B cell (primary cell): ENCODE measurements at regions not wholly inside any gene's neighbourhood (a gene's known extent, or its start where the extent isn't known, plus 50 kb on each side); places are given as distances from the start of the nearest gene placed in this dataset.

ENCODE experiments used
- ATAC-seq: fragments of 200-7000 bp; cut with Tn5 transposase; one replicate; pipeline ENCODE4 v1.10.0; 2021; ENCODE audit warnings: low read depth, mild to moderate bottlenecking, moderate number of reproducible peaks, moderate library complexity
- CTCF ChIA-PET: fragments of 350-600 bp; sonication (Branson Sonifier 250); formaldehyde crosslinking; loops from one replicate; lab custom pipeline; 2021; ENCODE audit warnings: antibody characterized with exemption, inconsistent platforms; lab: Charles Lee
- POLR2A ChIA-PET: fragments of 350-600 bp; sonication (Branson Sonifier 250); formaldehyde crosslinking; loops from one replicate; lab custom pipeline; 2021; ENCODE audit warnings: antibody characterized with exemption; lab: Charles Lee
- DNase-seq: peaks from one replicate; pipeline ENCODE4 v3.0.0; 2013
- H2AFZ ChIP-seq: 2 replicates; pipeline ENCODE4 v1.6.1; 2012; ENCODE audit warnings: mild to moderate bottlenecking, low read depth, low read length; ENCODE audit not compliant: insufficient read depth, poor library complexity, severe bottlenecking
- H3K27ac ChIP-seq, 2 donors: 1 replicate in 1 of 2; 2 replicates in 1 of 2; pipeline ENCODE4 v1.5.1; 2012 to 2013; ENCODE audit warnings: low read length in 2 of 2, mild to moderate bottlenecking in 2 of 2, moderate library complexity in 1 of 2
- H3K27me3 ChIP-seq, 4 experiments: fragments of 200-600 bp in 1 of 4; sonication (generic) in 1 of 4; replicated peaks in 1 of 4; 1 replicate in 2 of 4; 2 replicates in 2 of 4; pipeline versions ENCODE4 v1.6.1 to v1.7.0; 2013 to 2016; ENCODE audit warnings: low read length in 3 of 4, mild to moderate bottlenecking in 2 of 4, mixed read lengths in 1 of 4, moderate library complexity in 1 of 4; ENCODE audit not compliant: insufficient read depth in 4 of 4, control insufficient read depth in 3 of 4; ENCODE audit errors: control extremely low read depth in 1 of 4
- H3K36me3 ChIP-seq, 2 experiments: replicated peaks in 1 of 2; 1 replicate in 1 of 2; 2 replicates in 1 of 2; pipeline versions ENCODE4 v1.6.1 to v1.7.1; 2013; ENCODE audit warnings: low read length in 1 of 2; ENCODE audit not compliant: insufficient read depth in 2 of 2, control insufficient read depth in 1 of 2; ENCODE audit errors: control extremely low read depth in 1 of 2, extremely low read depth in 1 of 2
- H3K4me1 ChIP-seq, 2 donors: fragments of 200-600 bp in 1 of 2; sonication (generic) in 1 of 2; 1 replicate in 1 of 2; 2 replicates in 1 of 2; pipeline versions ENCODE4 v1.5.1 to v1.6.1; 2013 to 2017; ENCODE audit warnings: low read length in 2 of 2; ENCODE audit not compliant: control insufficient read depth in 2 of 2, insufficient read depth in 2 of 2
- H3K4me2 ChIP-seq: replicated peaks from 2 replicates; pipeline ENCODE3; 2012; ENCODE audit warnings: mild to moderate bottlenecking, low read depth, low read length; ENCODE audit not compliant: poor library complexity, severe bottlenecking
- H3K4me3 ChIP-seq, 5 experiments: fragments of 200-600 bp in 1 of 5; sonication (generic) in 1 of 5; 1 replicate in 3 of 5; 2 replicates in 2 of 5; pipeline versions ENCODE4 v1.5.1 to v1.7.0; 2011 to 2016; ENCODE audit warnings: low read length in 4 of 5, mild to moderate bottlenecking in 4 of 5, low read depth in 2 of 5, control low read depth in 1 of 5, moderate library complexity in 1 of 5; ENCODE audit not compliant: insufficient read depth in 1 of 5; ENCODE audit errors: control extremely low read depth in 1 of 5, extremely low read depth in 1 of 5
- H3K79me2 ChIP-seq: fragments of 200-600 bp; sonication (generic); one replicate; pipeline ENCODE4 v1.6.0; 2016; ENCODE audit warnings: low read length; ENCODE audit not compliant: control insufficient read depth, insufficient read depth
- H3K9ac ChIP-seq: fragments of 200-600 bp; sonication (generic); 2 replicates; pipeline ENCODE4 v1.6.1; 2017; ENCODE audit warnings: mild to moderate bottlenecking, low read length, moderate library complexity
- H3K9me3 ChIP-seq, 3 donors: one replicate each; pipeline versions ENCODE4 v1.6.1 to v1.7.1; 2013; ENCODE audit warnings: low read length in 2 of 3; ENCODE audit not compliant: control insufficient read depth in 2 of 3, insufficient read depth in 1 of 3; ENCODE audit errors: control extremely low read depth in 1 of 3
- H4K20me1 ChIP-seq: 2 replicates; pipeline ENCODE4 v1.6.0; 2012; ENCODE audit warnings: mild to moderate bottlenecking, low read length; ENCODE audit not compliant: insufficient read depth, control insufficient read depth, poor library complexity, severe bottlenecking
- H3K27ac Mint-ChIP-seq: one replicate; pipeline ENCODE4 v1.8.0; 2021; ENCODE audit warnings: mixed read lengths
- H3K27me3 Mint-ChIP-seq: one replicate; pipeline ENCODE4 v1.8.0; 2021; ENCODE audit warnings: mixed read lengths
- H3K4me1 Mint-ChIP-seq: one replicate; pipeline ENCODE4 v1.8.0; 2021; ENCODE audit warnings: mixed read lengths
- H3K4me3 Mint-ChIP-seq: one replicate; pipeline ENCODE4 v1.8.0; 2021; ENCODE audit warnings: mixed read lengths
- H3K9me3 Mint-ChIP-seq: one replicate; pipeline ENCODE4 v1.8.0; 2022; ENCODE audit warnings: mixed read lengths; ENCODE audit not compliant: insufficient read depth
- CTCF ChIP-seq: fragments of 200-600 bp; IDR thresholded peaks from one replicate; pipeline ENCODE4 v1.8.0; 2022; ENCODE audit warnings: antibody characterized with exemption, mild to moderate bottlenecking
- EZH2 ChIP-seq: IDR thresholded peaks from 2 replicates; pipeline ENCODE4 v1.6.1; 2012; ENCODE audit warnings: borderline replicate concordance, low read depth, mild to moderate bottlenecking, moderate library complexity, low read length; ENCODE audit not compliant: insufficient read depth, poor library complexity, severe bottlenecking
- WGBS: methylation state at CpG from one replicate; pipeline ENCODE4 v1.1.5; 2013; ENCODE audit warnings: missing lambda C conversion rate; ENCODE audit not compliant: insufficient coverage; 5-methylcytosine and 5-hydroxymethylcytosine counted together
- intact Hi-C: fragments of 100-400 bp; cut with micrococcal nuclease; formaldehyde crosslinking; loops from one replicate; pipeline ENCODE4 v1.10.0; 2022

- Mint-ChIP-seq H3K4me3 (no peak overlapping the region), H3K4me1 (no peaks in the 10 kb centered on the region), H3K27me3 (no peaks in the 10 kb centered on the region), H3K9me3 (peaks cover 2% of the 10 kb centered on the region), H3K27ac (no peak overlapping the region)
- no peak overlapping the region for H2AFZ ChIP-seq
- POLR2A ChIA-PET, result no interaction called here
- ATAC-seq (no peak), DNase-seq (no peak)
- H3K36me3 ChIP-seq, result no peaks in the 10 kb centered on the region
- no peak overlapping the region for H3K4me3 ChIP-seq
- WGBS, result 33% methylated on average over 1 of the region's 2 CpGs
- H3K9ac ChIP-seq, result no peak overlapping the region
- CTCF ChIA-PET, result no interaction called here
- TF ChIP-seq CTCF, result no peak
- no peak for TF ChIP-seq EZH2
- no peak overlapping the region for H3K27ac ChIP-seq
- intact Hi-C loops, result no loop called here
- no peaks in the 10 kb centered on the region for H3K27me3 ChIP-seq
- no peaks in the 10 kb centered on the region for H4K20me1 ChIP-seq
- no peak overlapping the region for H3K4me2 ChIP-seq
- H3K79me2 ChIP-seq, result no peaks in the 10 kb centered on the region
- no peaks in the 10 kb centered on the region for H3K9me3 ChIP-seq
- no peaks in the 10 kb centered on the region for H3K4me1 ChIP-seq
Measured at GRCh38 chr16:63467513-63467912, 1431.3 kb upstream of the CDH8 start.

GRCh38 chr16:63462316-63462715 lies 1426.1 kb upstream of the CDH8 start:
- Histone ChIP-seq H4K20me1 (no peaks in the 10 kb centered on the region), H2AFZ (no peak overlapping the region), H3K9me3 (no peaks in the 10 kb centered on the region), H3K4me3 (no peak overlapping the region), H3K79me2 (no peaks in the 10 kb centered on the region), H3K4me2 (no peak overlapping the region), H3K27me3 (no peaks in the 10 kb centered on the region), H3K4me1 (no peaks in the 10 kb centered on the region), H3K9ac (no peak overlapping the region), H3K27ac (no peak overlapping the region), H3K36me3 (no peaks in the 10 kb centered on the region)
- intact Hi-C loops, result no loop called here
- H3K4me1 Mint-ChIP-seq, result no peaks in the 10 kb centered on the region
- WGBS, result no CpG with 5 or more reads among the region's 1 CpG
- no peaks in the 10 kb centered on the region for H3K27me3 Mint-ChIP-seq
- ChIA-PET POLR2A (no interaction called here), CTCF (interaction anchor here (0.5 to 1.0 kb wide), 2 partner anchors 14 to 77 kb away, joined by 3 read pairs; no protein-coding TSS in a partner anchor)
- ATAC-seq (no peak), DNase-seq (no peak)
- peaks cover 2% of the 10 kb centered on the region for H3K9me3 Mint-ChIP-seq
- H3K4me3 Mint-ChIP-seq, result no peak overlapping the region
- TF ChIP-seq CTCF (no peak), EZH2 (no peak)
- no peak overlapping the region for H3K27ac Mint-ChIP-seq
